Coronary artery (tissue), 2 donors: ENCODE measurements at regions not wholly inside any gene's neighbourhood (a gene's known extent, or its start where the extent isn't known, plus 50 kb on each side); places are given as distances from the start of the nearest gene placed in this dataset.

ENCODE experiments used
- DNase-seq: peaks from one replicate; pipeline ENCODE4 v3.0.0-alpha.2; 2017; ENCODE audit warnings: low spot score
- H3K27ac ChIP-seq, 2 donors: fragments of 200-600 bp; sonication (generic); one replicate each; pipeline ENCODE4 v1.5.1; 2016 to 2019
- H3K4me3 ChIP-seq: fragments of 200-600 bp; sonication (generic); 2 replicates; pipeline ENCODE4 v1.5.1; 2016; ENCODE audit warnings: mild to moderate bottlenecking, moderate library complexity
- CTCF ChIP-seq: fragments of 200-600 bp; sonication (generic); IDR thresholded peaks from one replicate; pipeline ENCODE4 v1.5.1; 2019; ENCODE audit warnings: antibody characterized with exemption

- no peak overlapping the region for H3K4me3 ChIP-seq
- no peak overlapping the region for H3K27ac ChIP-seq
- DNase-seq: no peak
- TF ChIP-seq CTCF: no peak
Measured at GRCh38 chr4:152157629-152158028, 378.3 kb downstream of the FBXW7 start.

- no peak for DNase-seq
- no peak for TF ChIP-seq CTCF
Measured at GRCh38 chr4:152156442-152156841, 379.4 kb downstream of the FBXW7 start.

GRCh38 chr4:152155070-152155469, 380.8 kb downstream of the FBXW7 start:
- DNase-seq: no peak
- Histone ChIP-seq H3K4me3 (no peak overlapping the region), H3K27ac (no peak overlapping the region)
- no peak for TF ChIP-seq CTCF

More at GRCh38 chr4:152156442-152156841, 379.4 kb downstream of the FBXW7 start:
- Histone ChIP-seq H3K4me3 (no peak overlapping the region), H3K27ac (no peak overlapping the region)

- no peak for TF ChIP-seq CTCF
- H3K27ac ChIP-seq: no peak overlapping the region
- DNase-seq: no peak
- H3K4me3 ChIP-seq: no peak overlapping the region
Measured at GRCh38 chr4:152154433-152154832, 381.5 kb downstream of the FBXW7 start.

- TF ChIP-seq CTCF: no peak
- no peak overlapping the region for H3K27ac ChIP-seq
- DNase-seq: no peak
- no peak overlapping the region for H3K4me3 ChIP-seq
Measured at GRCh38 chr4:152153476-152154270, 382.2 kb downstream of the FBXW7 start.

GRCh38 chr4:152150214-152150613, 385.7 kb downstream of the FBXW7 start:
- DNase-seq: no peak
- no peak for TF ChIP-seq CTCF
- H3K27ac ChIP-seq: no peak overlapping the region

GRCh38 chr4:152149745-152150144, 386.1 kb downstream of the FBXW7 start:
- no peak for DNase-seq
- no peak for TF ChIP-seq CTCF
- H3K4me3 ChIP-seq: no peak overlapping the region
- no peak overlapping the region for H3K27ac ChIP-seq

More at GRCh38 chr4:152150214-152150613, 385.7 kb downstream of the FBXW7 start:
- H3K4me3 ChIP-seq: no peak overlapping the region
